ENCODE measurements at regions not wholly inside any gene's neighbourhood (a gene's known extent, or its start where the extent isn't known, plus 50 kb on each side); places are given as distances from the start of the nearest gene placed in this dataset.

DNA sequence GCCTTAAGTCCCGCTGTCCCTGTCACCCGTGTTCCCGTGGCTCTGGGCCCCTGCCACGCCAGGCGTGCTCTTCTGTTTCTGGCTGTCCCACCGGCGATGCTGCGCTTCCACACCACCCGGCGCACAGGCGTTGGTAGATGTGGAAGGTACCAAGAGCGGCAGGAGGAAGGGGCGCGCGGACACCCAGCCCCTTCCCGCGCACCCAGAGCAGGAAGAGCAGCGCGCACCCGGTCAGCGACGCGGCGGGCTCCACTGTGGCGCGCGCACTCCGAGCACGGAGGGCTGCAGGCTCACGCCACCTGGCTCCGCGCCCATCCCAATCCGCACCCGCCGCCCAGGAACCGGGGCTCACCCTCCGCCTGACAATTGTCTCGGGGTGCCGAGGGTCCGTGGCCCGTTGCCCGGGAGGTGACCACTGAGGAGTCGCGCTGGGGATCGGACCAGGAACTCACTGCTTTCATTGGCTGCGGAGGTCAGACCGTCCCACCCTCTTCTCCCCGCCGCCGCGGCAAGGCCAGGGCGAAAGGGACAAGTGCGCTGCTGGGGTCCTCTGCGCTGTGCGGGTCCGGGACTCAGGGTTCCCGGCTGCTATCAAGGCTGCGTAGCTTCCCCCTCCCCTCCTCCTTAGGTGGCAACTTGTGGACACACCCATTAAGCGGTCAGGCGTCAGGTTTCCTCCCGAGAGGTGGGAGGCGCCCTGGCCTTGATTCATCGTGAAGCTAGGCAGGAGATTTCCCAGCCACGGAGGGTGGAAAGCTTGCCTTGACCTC, 121.6 kb upstream of the ZNF92 start:
- Mint-ChIP-seq H3K36me3 (ENCODE audit: insufficient read depth, unreplicated experiment) (no peaks in the 10 kb centered on the region), H3K27me3 (ENCODE audit: insufficient read depth, unreplicated experiment) (no peaks in the 10 kb centered on the region), H3K27ac (ENCODE audit: low read depth, unreplicated experiment) (no peak overlapping the region), H3K4me3 (ENCODE audit: unreplicated experiment) (peak overlapping the region; percentile 81), H3K9me3 (ENCODE audit: unreplicated experiment) (no peaks in the 10 kb centered on the region), H3K4me1 (ENCODE audit: insufficient read depth, unreplicated experiment) (peaks cover 9% of the 10 kb centered on the region)
- ChIA-PET CTCF (interaction anchor here (1.2 to 1.3 kb wide), 2 partner anchors 33 to 56 kb away, joined by 3 to 7 read pairs; no protein-coding TSS in a partner anchor), POLR2A (interaction anchor here (0.6 to 1.0 kb wide), 2 partner anchors 43 to 122 kb away, joined by 3 read pairs; partner anchors contain the start of gene ZNF92)
- TF ChIP-seq, protein P1, sequence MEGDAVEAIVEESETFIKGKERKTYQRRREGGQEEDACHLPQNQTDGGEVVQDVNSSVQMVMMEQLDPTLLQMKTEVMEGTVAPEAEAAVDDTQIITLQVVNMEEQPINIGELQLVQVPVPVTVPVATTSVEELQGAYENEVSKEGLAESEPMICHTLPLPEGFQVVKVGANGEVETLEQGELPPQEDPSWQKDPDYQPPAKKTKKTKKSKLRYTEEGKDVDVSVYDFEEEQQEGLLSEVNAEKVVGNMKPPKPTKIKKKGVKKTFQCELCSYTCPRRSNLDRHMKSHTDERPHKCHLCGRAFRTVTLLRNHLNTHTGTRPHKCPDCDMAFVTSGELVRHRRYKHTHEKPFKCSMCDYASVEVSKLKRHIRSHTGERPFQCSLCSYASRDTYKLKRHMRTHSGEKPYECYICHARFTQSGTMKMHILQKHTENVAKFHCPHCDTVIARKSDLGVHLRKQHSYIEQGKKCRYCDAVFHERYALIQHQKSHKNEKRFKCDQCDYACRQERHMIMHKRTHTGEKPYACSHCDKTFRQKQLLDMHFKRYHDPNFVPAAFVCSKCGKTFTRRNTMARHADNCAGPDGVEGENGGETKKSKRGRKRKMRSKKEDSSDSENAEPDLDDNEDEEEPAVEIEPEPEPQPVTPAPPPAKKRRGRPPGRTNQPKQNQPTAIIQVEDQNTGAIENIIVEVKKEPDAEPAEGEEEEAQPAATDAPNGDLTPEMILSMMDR (IDR thresholded peaks at IDR 0.05; ENCODE audit: unreplicated experiment): no peak
- no TSS peak for BruUV-seq (replicated peaks)
- peak; percentile 80 for DNase-seq (ENCODE audit: unreplicated experiment)
- intact Hi-C loops (cut with micrococcal nuclease): no loop called here

DNA sequence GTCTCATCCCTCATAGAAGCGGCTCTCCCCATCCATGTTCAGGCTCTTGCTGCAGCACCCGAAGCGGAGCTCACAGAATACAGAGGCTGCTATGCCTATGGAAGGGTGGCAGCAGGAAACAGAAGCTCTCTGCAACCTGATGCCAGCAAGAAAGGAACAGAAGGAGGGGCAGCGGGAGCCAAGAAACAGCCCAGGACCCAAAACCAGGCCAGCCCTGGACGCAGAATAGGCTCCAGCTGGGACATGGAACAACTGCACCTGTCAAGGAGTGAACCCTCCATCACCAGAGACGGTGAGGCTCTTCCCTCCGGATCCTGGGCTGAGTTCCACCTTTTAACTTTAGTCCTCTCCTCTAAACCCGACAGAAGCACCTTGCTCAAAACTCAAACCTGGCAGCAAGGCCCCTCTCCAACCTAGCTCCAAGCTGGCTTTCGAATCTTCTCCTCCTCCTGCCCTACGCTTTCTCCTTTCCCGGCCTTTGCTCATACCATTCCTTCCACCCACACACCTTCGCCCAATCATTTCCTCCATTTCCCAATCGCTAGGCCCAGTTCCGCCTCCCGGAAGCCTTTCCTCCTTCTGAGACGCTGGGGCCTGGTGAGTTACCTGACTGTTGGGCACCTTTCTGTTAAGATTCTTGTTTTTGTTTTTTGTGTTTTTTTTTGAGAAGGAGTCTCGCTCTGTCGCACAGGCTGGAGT, 122.8 kb upstream of the ZNF92 start:
- Mint-ChIP-seq H3K4me1 (ENCODE audit: insufficient read depth, unreplicated experiment) (peaks cover 9% of the 10 kb centered on the region), H3K36me3 (ENCODE audit: insufficient read depth, unreplicated experiment) (no peaks in the 10 kb centered on the region), H3K9me3 (ENCODE audit: unreplicated experiment) (no peaks in the 10 kb centered on the region), H3K27me3 (ENCODE audit: insufficient read depth, unreplicated experiment) (no peaks in the 10 kb centered on the region), H3K27ac (ENCODE audit: low read depth, unreplicated experiment) (no peak overlapping the region), H3K4me3 (ENCODE audit: unreplicated experiment) (peak overlapping the region; percentile 81)
- no peak for DNase-seq (ENCODE audit: unreplicated experiment)
- intact Hi-C loops (cut with micrococcal nuclease): no loop called here
- ChIA-PET CTCF (interaction anchor here (0.6 to 1.1 kb wide), 2 partner anchors 56 to 58 kb away, joined by 3 read pairs; no protein-coding TSS in a partner anchor), POLR2A (no interaction called here)
- BruUV-seq (replicated peaks): no TSS peak
- TF ChIP-seq, protein P1 (IDR thresholded peaks at IDR 0.05; ENCODE audit: unreplicated experiment): no peak

DNA sequence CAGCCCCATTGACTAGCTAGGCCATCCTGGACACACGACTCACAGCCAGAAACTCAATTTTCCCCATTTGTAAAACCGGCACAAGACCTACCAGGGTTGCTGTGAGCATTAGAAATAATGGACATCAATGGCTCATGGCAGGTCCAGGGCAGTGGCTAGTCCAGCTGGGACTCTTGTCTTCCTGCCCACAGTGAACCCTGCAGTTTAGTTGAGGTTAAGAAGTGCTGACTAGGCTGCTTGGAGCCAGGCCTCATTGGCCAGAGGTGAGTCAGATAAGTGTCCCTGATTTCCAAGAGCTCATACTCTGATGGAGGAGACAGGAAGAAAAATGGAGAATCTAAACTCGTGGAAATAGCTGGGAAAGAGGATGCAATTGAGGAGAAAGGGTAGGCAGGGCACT, 123.4 kb upstream of the ZNF92 start:
- intact Hi-C loops (cut with micrococcal nuclease): no loop called here
- Mint-ChIP-seq H3K4me3 (ENCODE audit: unreplicated experiment) (peak overlapping the region; percentile 5), H3K27ac (ENCODE audit: low read depth, unreplicated experiment) (no peak overlapping the region), H3K4me1 (ENCODE audit: insufficient read depth, unreplicated experiment) (peaks cover 9% of the 10 kb centered on the region), H3K9me3 (ENCODE audit: unreplicated experiment) (no peaks in the 10 kb centered on the region), H3K36me3 (ENCODE audit: insufficient read depth, unreplicated experiment) (no peaks in the 10 kb centered on the region), H3K27me3 (ENCODE audit: insufficient read depth, unreplicated experiment) (no peaks in the 10 kb centered on the region)
- no peak for DNase-seq (ENCODE audit: unreplicated experiment)
- TF ChIP-seq, protein P1 (IDR thresholded peaks at IDR 0.05; ENCODE audit: unreplicated experiment): no peak
- no TSS peak for BruUV-seq (replicated peaks)
- ChIA-PET CTCF (interaction anchor here (1.1 kb wide), 1 partner anchor 59 kb away, joined by 3 read pairs; no protein-coding TSS in a partner anchor), POLR2A (no interaction called here)

- H3K4me3 Mint-ChIP-seq (ENCODE audit: unreplicated experiment): no peak overlapping the region
- H3K9me3 Mint-ChIP-seq (ENCODE audit: unreplicated experiment): no peaks in the 10 kb centered on the region
- no TSS peak for BruUV-seq (replicated peaks)
- no peak overlapping the region for H3K27ac Mint-ChIP-seq (ENCODE audit: low read depth, unreplicated experiment)
- DNase-seq (ENCODE audit: unreplicated experiment): no peak
- H3K36me3 Mint-ChIP-seq (ENCODE audit: insufficient read depth, unreplicated experiment): no peaks in the 10 kb centered on the region
- POLR2A ChIA-PET: no interaction called here
- intact Hi-C loops (cut with micrococcal nuclease): no loop called here
- CTCF ChIA-PET: interaction anchor here (0.7 to 1.0 kb wide), 3 partner anchors 15 to 134 kb away, joined by 3 read pairs; no protein-coding TSS in a partner anchor
- H3K27me3 Mint-ChIP-seq (ENCODE audit: insufficient read depth, unreplicated experiment): no peaks in the 10 kb centered on the region
- TF ChIP-seq, protein P1 (IDR thresholded peaks at IDR 0.05; ENCODE audit: unreplicated experiment): no peak
- peaks cover 9% of the 10 kb centered on the region for H3K4me1 Mint-ChIP-seq (ENCODE audit: insufficient read depth, unreplicated experiment)
These were observed 126.2 kb upstream of the ZNF92 start for GRCh38 chr7:65247491-65247890.
